ENCODE measurements at regions not wholly inside any gene's neighbourhood (a gene's known extent, or its start where the extent isn't known, plus 50 kb on each side); places are given as distances from the start of the nearest gene placed in this dataset.

- Histone ChIP-seq H3K79me2 (replicated peaks; ENCODE audit: insufficient read depth) (no peaks in the 10 kb centered on the region), H3K9me2 (ENCODE audit: insufficient read depth) (peaks cover 5% of the 10 kb centered on the region; the same call in 1 of the 2 replicates), H3K36me3 (ENCODE audit: insufficient read depth) (no peaks in the 10 kb centered on the region), H3K4me1 (ENCODE audit: insufficient read depth) (no peaks in the 10 kb centered on the region), H3K4me2 (no peak overlapping the region), H3K27me3 (ENCODE audit: insufficient read depth) (no peaks in the 10 kb centered on the region), H3K27ac (ENCODE audit: low read depth) (no peak overlapping the region), H3K4me3 (no peak overlapping the region), H4K20me1 (replicated peaks; ENCODE audit: insufficient read depth) (no peaks in the 10 kb centered on the region), H2AFZ (no peak overlapping the region), H3F3A (replicated peaks; ENCODE audit: low read depth) (no peaks in the 10 kb centered on the region)
- Mint-ChIP-seq H3K4me3 (no peak overlapping the region), H3K27ac (no peak overlapping the region), H3K9me3 (no peaks in the 10 kb centered on the region), H3K4me1 (no peaks in the 10 kb centered on the region), H3K36me3 (ENCODE audit: low read depth) (no peaks in the 10 kb centered on the region), H3K27me3 (ENCODE audit: insufficient read depth, low read depth, poor library complexity) (peaks cover 3% of the 10 kb centered on the region)
- no peak for ATAC-seq
- TF ChIP-seq ZNF462 (CRISPR knock-in tag; IDR thresholded peaks at IDR 0.05) (no peak), POLR2AphosphoS5 (IDR thresholded peaks at IDR 0.05; ENCODE audit: low read depth) (no peak), JUNB (IDR thresholded peaks at IDR 0.05; ENCODE audit: unreplicated experiment) (no peak), ZNF331 (CRISPR knock-in tag; IDR thresholded peaks at IDR 0.05; ENCODE audit: low read depth) (no peak), REST (IDR thresholded peaks at IDR 0.05; ENCODE audit: unreplicated experiment) (no peak), CREB1 (CRISPR knock-in tag; IDR thresholded peaks at IDR 0.05; ENCODE audit: low read depth) (no peak), ETS1 (IDR thresholded peaks at IDR 0.05) (no peak)
- DNase-seq (ENCODE audit: low spot score): no peak
Observed at GRCh38 chr2:224171226-224171625, 132.1 kb upstream of the SERPINE2 start.
